HCT116 (cell line): ENCODE measurements at regions not wholly inside any gene's neighbourhood (a gene's known extent, or its start where the extent isn't known, plus 50 kb on each side); places are given as distances from the start of the nearest gene placed in this dataset.

Source experiments
- ATAC-seq: fragments of 200-7000 bp; cut with Tn5 transposase; 2 replicates; pipeline ENCODE4 v1.9.1; 2020; ENCODE audit warnings: mild to moderate bottlenecking, moderate library complexity
- BruUV-seq: library from RNA; stranded (reverse); fragments of 400-500 nt; replicated peaks from 2 replicates; lab custom pipeline; 2021; lab: Mats Ljungman, UMichigan
- CTCF ChIA-PET: fragments of 300-600 bp; sonication (Branson Sonifier 250); formaldehyde crosslinking; loops from one replicate; lab custom pipeline; 2021; ENCODE audit warnings: antibody characterized with exemption; lab: Charles Lee
- POLR2A ChIA-PET: fragments of 300-600, 350-600 bp; sonication (Branson Sonifier 250); formaldehyde crosslinking; loops from one replicate; lab custom pipeline; 2021; ENCODE audit warnings: antibody characterized with exemption; lab: Charles Lee
- RAD21 ChIA-PET, 2 experiments: fragments of 300-600 bp; sonication (Branson Sonifier 250); formaldehyde crosslinking; loops; one replicate each; lab custom pipeline; 2023; ENCODE audit warnings: low total read pairs in 2 of 2; ENCODE audit not compliant: uncharacterized antibody in 2 of 2, unreplicated experiment in 2 of 2, low non-redundant PET in 1 of 2; lab: Charles Lee
- DNase-seq: peaks from one replicate; pipeline ENCODE4 v3.0.0-alpha.2; 2010; ENCODE audit warnings: low read depth, low spot score
- H2AFZ ChIP-seq: fragments of 200-600 bp; shearing (Covaris generic), sonication (generic); 2 replicates; pipeline ENCODE4 v1.6.1; 2017; ENCODE audit warnings: low read depth, mixed run types, mixed read lengths, antibody characterized with exemption, low read length; ENCODE audit not compliant: poor library complexity, severe bottlenecking
- H3K27ac ChIP-seq: 2 replicates; pipeline ENCODE4 v1.5.1; 2012; ENCODE audit warnings: low read depth, low read length
- H3K27me3 ChIP-seq: fragments of 200-600 bp; sonication (generic); 2 replicates; pipeline ENCODE4 v1.6.1; 2016; ENCODE audit warnings: mixed run types, low read length, mixed read lengths; ENCODE audit not compliant: insufficient read depth
- H3K36me3 ChIP-seq, 2 experiments: fragments of 200-500 bp in 1 of 2; fragments of 200-600 bp in 1 of 2; sonication (Bioruptor generic) in 1 of 2; sonication (generic) in 1 of 2; 2 replicates each; pipeline versions ENCODE4 v1.5.1 to v1.6.1; 2014 to 2016; ENCODE audit warnings: low read length in 2 of 2, inconsistent platforms in 1 of 2, mixed read lengths in 1 of 2, mixed run types in 1 of 2; ENCODE audit not compliant: insufficient read depth in 2 of 2, control insufficient read depth in 1 of 2
- H3K4me1 ChIP-seq, 2 experiments: fragments of 200-600 bp in 1 of 2; sonication (generic) in 1 of 2; 2 replicates each; pipeline versions ENCODE4 v1.5.1 to v1.6.1; 2012 to 2017; ENCODE audit warnings: low read length in 2 of 2, inconsistent platforms in 1 of 2, mild to moderate bottlenecking in 1 of 2, mixed read lengths in 1 of 2, mixed run types in 1 of 2, moderate library complexity in 1 of 2; ENCODE audit not compliant: insufficient read depth in 2 of 2, control insufficient read depth in 1 of 2
- H3K4me2 ChIP-seq: fragments of 200-600 bp; sonication (generic); 2 replicates; pipeline ENCODE4 v1.6.1; 2017; ENCODE audit warnings: mixed run types, low read length, mixed read lengths
- H3K4me3 ChIP-seq, 2 experiments: fragments of 200-600 bp in 1 of 2; sonication (generic) in 1 of 2; replicated peaks in 1 of 2; 2 replicates each; pipeline ENCODE4 v1.5.1; 2011 to 2016; ENCODE audit warnings: low read length in 2 of 2, control low read depth in 1 of 2, low read depth in 1 of 2, mild to moderate bottlenecking in 1 of 2, mixed read lengths in 1 of 2, mixed run types in 1 of 2
- H3K79me2 ChIP-seq: fragments of 200-600 bp; sonication (generic); 2 replicates; pipeline ENCODE4 v1.6.1; 2017; ENCODE audit warnings: mild to moderate bottlenecking, mixed run types, low read length, moderate library complexity, mixed read lengths; ENCODE audit not compliant: insufficient read depth
- H3K9ac ChIP-seq: fragments of 200-600 bp; sonication (generic); 2 replicates; pipeline ENCODE4 v1.6.1; 2016; ENCODE audit warnings: low read length, mixed read lengths
- H3K9me2 ChIP-seq: fragments of 200-600 bp; sonication (generic), shearing (Covaris generic); 2 replicates; pipeline ENCODE4 v1.6.1; 2017; ENCODE audit warnings: mixed run types, mild to moderate bottlenecking, moderate library complexity; ENCODE audit not compliant: insufficient read depth
- H3K9me3 ChIP-seq, 2 experiments: fragments of 200-500 bp in 1 of 2; fragments of 200-600 bp in 1 of 2; sonication (Bioruptor generic) in 1 of 2; sonication (generic) in 1 of 2; 2 replicates each; pipeline ENCODE4 v1.6.1; 2014 to 2017; ENCODE audit warnings: low read length in 2 of 2, mixed read lengths in 2 of 2, inconsistent platforms in 1 of 2, low read depth in 1 of 2, mild to moderate bottlenecking in 1 of 2, mixed run types in 1 of 2, moderate library complexity in 1 of 2; ENCODE audit not compliant: control insufficient read depth in 1 of 2, insufficient read depth in 1 of 2
- H4K20me1 ChIP-seq: fragments of 200-600 bp; sonication (generic), shearing (Covaris generic); 2 replicates; pipeline ENCODE4 v1.6.1; 2017; ENCODE audit warnings: mixed run types, mild to moderate bottlenecking, moderate library complexity; ENCODE audit not compliant: insufficient read depth
- CEBPB ChIP-seq: IDR thresholded peaks from 2 replicates; pipeline ENCODE4 v1.6.1; 2012; ENCODE audit warnings: low read depth
- EGR1 ChIP-seq: IDR thresholded peaks from 2 replicates; pipeline ENCODE4 v1.6.1; 2012; ENCODE audit warnings: low read depth
- EZH2phosphoT487 ChIP-seq: fragments of 200-600 bp; IDR thresholded peaks from 2 replicates; pipeline ENCODE4 v1.6.1; 2018; ENCODE audit warnings: antibody characterized with exemption, borderline replicate concordance
- POLR2A ChIP-seq: IDR thresholded peaks from 2 replicates; pipeline ENCODE4 v1.7.0; 2011; ENCODE audit warnings: borderline replicate concordance; ENCODE audit not compliant: insufficient read depth, insufficient read length; ENCODE audit errors: extremely low read depth
- YY1 ChIP-seq: IDR thresholded peaks from 2 replicates; pipeline ENCODE4 v1.6.1; 2011; ENCODE audit warnings: low read length, low read depth, moderate library complexity, mild to moderate bottlenecking; ENCODE audit not compliant: insufficient replicate concordance; ENCODE audit errors: extremely low read depth
- intact Hi-C: fragments of 100-400 bp; cut with micrococcal nuclease; formaldehyde crosslinking; loops from 2 replicates; pipeline ENCODE4 v1.10.0; 2022
- TF ChIP-seq, protein P1 (sequence below): IDR thresholded peaks from 2 replicates; pipeline ENCODE4 v1.6.1; 2012
- TF ChIP-seq, protein P2 (sequence below): IDR thresholded peaks from 2 replicates; pipeline ENCODE4 v1.6.1; 2012; ENCODE audit warnings: low read depth
- TF ChIP-seq, protein P3 (sequence below), 3 experiments: fragments of 200-600 bp in 1 of 3; sonication (generic) in 1 of 3; IDR thresholded peaks in 2 of 3; conservative IDR thresholded peaks in 1 of 3; 2 replicates each; pipeline ENCODE4 v1.5.1; 2012 to 2017; ENCODE audit warnings: low read depth in 2 of 3, low read length in 2 of 3, antibody characterized with exemption in 1 of 3, borderline replicate concordance in 1 of 3, control low read depth in 1 of 3, mild to moderate bottlenecking in 1 of 3, mixed read lengths in 1 of 3, mixed run types in 1 of 3, moderate library complexity in 1 of 3; ENCODE audit not compliant: insufficient read depth in 1 of 3

DNA sequence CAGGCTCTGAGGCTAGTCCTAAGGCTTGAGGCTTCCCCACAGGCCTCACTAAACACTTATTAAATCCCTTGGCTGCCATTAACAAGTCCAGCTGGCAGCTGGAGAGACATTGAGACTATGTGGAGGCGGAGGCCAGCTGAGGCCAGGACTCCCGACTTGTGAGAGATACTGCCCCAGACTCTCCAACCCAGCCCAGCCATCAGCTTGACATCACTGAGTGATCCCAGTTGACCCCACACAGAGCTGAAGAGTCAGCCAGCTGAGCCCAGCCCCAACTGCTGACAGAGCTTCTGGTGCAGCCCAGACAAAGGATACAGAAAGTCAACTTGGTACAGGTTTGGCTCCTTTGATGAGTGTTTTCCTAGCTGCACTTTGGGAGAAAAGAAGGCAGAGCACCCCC, 343.1 kb downstream of the C16orf95 start:
- no peak overlapping the region for H3K27ac ChIP-seq
- peaks cover 9% of the 10 kb centered on the region; the same call in 1 of the 2 replicates for H3K27me3 ChIP-seq
- ChIA-PET RAD21 (no interaction called here), POLR2A (no interaction called here), CTCF (no interaction called here)
- no peaks in the 10 kb centered on the region for H3K36me3 ChIP-seq
- H3K9me3 ChIP-seq, result no peaks in the 10 kb centered on the region
- DNase-seq (no peak), ATAC-seq (no peak)
- no peak overlapping the region for H2AFZ ChIP-seq
- H3K4me3 ChIP-seq, result no peak overlapping the region
- H3K79me2 ChIP-seq, result no peaks in the 10 kb centered on the region
- H4K20me1 ChIP-seq, result no peaks in the 10 kb centered on the region
- peaks cover 0 to 6% of the 10 kb centered on the region in 2 experiments; a peak in 2 of 4 replicates for H3K4me1 ChIP-seq
- H3K9ac ChIP-seq, result no peak overlapping the region
- no peak overlapping the region for H3K4me2 ChIP-seq
- no TSS peak for BruUV-seq
- TF ChIP-seq POLR2A, result no peak
- TF ChIP-seq, protein P1, sequence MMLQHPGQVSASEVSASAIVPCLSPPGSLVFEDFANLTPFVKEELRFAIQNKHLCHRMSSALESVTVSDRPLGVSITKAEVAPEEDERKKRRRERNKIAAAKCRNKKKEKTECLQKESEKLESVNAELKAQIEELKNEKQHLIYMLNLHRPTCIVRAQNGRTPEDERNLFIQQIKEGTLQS, result no peak
- TF ChIP-seq YY1, result no peak
- TF ChIP-seq, protein P2, sequence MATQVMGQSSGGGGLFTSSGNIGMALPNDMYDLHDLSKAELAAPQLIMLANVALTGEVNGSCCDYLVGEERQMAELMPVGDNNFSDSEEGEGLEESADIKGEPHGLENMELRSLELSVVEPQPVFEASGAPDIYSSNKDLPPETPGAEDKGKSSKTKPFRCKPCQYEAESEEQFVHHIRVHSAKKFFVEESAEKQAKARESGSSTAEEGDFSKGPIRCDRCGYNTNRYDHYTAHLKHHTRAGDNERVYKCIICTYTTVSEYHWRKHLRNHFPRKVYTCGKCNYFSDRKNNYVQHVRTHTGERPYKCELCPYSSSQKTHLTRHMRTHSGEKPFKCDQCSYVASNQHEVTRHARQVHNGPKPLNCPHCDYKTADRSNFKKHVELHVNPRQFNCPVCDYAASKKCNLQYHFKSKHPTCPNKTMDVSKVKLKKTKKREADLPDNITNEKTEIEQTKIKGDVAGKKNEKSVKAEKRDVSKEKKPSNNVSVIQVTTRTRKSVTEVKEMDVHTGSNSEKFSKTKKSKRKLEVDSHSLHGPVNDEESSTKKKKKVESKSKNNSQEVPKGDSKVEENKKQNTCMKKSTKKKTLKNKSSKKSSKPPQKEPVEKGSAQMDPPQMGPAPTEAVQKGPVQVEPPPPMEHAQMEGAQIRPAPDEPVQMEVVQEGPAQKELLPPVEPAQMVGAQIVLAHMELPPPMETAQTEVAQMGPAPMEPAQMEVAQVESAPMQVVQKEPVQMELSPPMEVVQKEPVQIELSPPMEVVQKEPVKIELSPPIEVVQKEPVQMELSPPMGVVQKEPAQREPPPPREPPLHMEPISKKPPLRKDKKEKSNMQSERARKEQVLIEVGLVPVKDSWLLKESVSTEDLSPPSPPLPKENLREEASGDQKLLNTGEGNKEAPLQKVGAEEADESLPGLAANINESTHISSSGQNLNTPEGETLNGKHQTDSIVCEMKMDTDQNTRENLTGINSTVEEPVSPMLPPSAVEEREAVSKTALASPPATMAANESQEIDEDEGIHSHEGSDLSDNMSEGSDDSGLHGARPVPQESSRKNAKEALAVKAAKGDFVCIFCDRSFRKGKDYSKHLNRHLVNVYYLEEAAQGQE, result no peak
- TF ChIP-seq EZH2phosphoT487, result no peak
- TF ChIP-seq, protein P3, sequence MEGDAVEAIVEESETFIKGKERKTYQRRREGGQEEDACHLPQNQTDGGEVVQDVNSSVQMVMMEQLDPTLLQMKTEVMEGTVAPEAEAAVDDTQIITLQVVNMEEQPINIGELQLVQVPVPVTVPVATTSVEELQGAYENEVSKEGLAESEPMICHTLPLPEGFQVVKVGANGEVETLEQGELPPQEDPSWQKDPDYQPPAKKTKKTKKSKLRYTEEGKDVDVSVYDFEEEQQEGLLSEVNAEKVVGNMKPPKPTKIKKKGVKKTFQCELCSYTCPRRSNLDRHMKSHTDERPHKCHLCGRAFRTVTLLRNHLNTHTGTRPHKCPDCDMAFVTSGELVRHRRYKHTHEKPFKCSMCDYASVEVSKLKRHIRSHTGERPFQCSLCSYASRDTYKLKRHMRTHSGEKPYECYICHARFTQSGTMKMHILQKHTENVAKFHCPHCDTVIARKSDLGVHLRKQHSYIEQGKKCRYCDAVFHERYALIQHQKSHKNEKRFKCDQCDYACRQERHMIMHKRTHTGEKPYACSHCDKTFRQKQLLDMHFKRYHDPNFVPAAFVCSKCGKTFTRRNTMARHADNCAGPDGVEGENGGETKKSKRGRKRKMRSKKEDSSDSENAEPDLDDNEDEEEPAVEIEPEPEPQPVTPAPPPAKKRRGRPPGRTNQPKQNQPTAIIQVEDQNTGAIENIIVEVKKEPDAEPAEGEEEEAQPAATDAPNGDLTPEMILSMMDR (IDR thresholded peaks at IDR 0.05 in 2 of 3, conservative IDR thresholded peaks at IDR 0.05 in 1 of 3; ENCODE audit: borderline replicate concordance in 1 of 3, insufficient read depth in 1 of 3, low read depth in 2 of 3, low read length in 2 of 3), result no peak
- no peak for TF ChIP-seq CEBPB
- no peak for TF ChIP-seq EGR1
- no peaks in the 10 kb centered on the region for H3K9me2 ChIP-seq
- intact Hi-C loops, result no loop called here
